Left forelimb (tissue), 1 donor: ENCODE measurements at regions not wholly inside any gene's neighbourhood (a gene's known extent, or its start where the extent isn't known, plus 50 kb on each side); places are given as distances from the start of the nearest gene placed in this dataset.
"Not testable (repeated sequence)": the region's sequence is repeated elsewhere in the genome, so short reads cannot be mapped to it uniquely, and the experiment has no call there.

ENCODE experiments used
- DNase-seq: peaks from one replicate; pipeline ENCODE4 v3.0.0-alpha.2; 2018; ENCODE audit warnings: low spot score

- DNase-seq = no peak
These were observed 1636.8 kb downstream of the AMY1C start for GRCh38 chr1:105386489-105386888.

DNA sequence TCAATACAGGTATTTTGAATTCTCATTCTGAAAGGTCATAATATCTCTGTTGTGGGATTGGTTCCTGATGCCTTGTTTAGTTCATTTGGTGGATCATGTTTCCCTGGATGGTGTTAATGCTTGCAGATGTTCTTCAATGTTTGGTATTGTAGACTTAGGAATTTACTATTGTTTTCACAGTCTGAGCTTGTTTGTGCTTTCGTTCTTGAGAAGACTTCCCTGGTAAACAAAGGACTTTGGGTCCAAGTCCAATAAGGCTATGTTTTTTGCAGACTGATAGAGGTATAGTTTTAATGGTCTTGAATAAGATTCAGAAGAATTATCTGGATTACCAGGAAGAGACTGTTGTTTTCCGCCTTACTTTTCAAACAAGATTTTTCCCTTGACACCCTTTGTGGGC lies 1646.3 kb downstream of the AMY1C start:
- no peak for DNase-seq

DNA sequence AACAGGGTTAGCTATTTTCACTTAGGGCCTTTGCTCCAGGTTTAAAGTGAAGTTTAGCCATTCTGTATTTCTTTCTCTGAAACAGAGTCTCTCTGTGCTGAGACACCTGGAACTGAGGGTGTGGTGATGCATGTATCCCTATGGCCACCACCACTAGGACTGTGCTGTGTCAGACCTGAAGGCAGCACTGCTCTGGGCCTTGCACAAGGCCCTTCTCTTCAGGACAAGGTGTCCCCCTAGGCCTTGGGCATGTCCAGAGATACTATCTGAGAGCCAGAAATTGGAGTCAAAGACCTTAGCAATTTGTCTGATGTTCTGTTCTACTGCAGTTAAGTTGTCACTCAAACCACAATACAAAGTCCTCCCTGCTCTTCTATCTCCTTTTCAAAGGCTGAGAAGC lies 1649.2 kb downstream of the AMY1C start:
- DNase-seq = no peak

DNA sequence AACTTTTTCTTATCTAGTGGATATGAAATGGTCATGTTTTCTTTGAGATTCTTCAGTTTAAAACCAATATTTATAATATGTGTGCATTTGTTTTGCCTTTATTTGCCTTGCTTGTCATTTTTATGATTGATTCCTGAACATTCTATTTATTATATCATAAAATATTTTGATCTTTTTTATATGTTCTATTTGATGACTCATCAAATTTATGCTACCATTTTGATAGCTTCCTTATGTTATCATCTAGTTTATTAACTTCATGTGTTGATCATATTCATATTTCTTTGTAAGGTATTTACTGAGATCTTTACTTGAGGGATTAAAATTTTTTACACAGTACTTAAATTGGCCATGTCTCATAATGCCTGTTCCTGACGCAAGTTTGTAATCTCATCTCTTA lies 1650.0 kb downstream of the AMY1C start:
- DNase-seq = no peak

DNA sequence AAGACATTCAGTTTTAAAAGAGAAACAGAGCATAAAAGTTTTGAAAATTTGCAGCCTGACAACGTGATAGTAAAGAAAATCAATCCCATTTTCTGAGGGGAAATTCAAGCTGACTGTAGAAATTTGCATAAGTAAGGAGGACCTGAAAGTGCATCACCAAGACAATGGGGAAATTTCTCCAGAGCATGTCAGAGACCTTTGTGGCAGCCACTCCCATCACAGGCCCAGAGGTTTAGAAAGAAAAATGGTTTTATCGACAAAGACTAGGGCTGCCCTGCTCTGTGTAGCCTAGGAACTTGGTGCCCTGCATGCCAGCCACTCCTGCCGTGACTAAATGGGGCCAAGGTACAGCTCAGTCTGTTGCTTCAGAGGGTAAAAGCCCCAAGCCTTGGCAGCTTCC lies 1640.2 kb upstream of the PRMT6 start:
- DNase-seq = no peak

DNA sequence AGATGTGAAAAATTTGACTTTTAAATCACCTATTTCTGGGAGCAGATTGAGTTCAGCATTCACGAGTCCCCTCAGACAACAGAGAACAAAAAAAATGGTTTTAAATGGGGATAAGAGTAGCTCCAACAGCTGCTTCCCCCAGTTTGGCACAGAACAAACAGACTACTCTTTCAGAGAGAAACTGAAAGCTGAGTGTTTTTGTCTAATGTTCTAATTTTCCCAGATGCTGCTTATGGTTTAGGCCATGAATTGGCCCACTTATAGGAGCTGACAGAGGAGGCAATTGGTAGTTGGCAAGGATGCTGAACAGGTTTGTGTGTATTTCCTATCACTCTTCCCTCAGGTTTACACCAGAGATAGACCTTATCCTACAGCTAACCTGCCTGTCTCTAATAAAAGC lies 1637.4 kb upstream of the PRMT6 start:
- no peak for DNase-seq

DNA sequence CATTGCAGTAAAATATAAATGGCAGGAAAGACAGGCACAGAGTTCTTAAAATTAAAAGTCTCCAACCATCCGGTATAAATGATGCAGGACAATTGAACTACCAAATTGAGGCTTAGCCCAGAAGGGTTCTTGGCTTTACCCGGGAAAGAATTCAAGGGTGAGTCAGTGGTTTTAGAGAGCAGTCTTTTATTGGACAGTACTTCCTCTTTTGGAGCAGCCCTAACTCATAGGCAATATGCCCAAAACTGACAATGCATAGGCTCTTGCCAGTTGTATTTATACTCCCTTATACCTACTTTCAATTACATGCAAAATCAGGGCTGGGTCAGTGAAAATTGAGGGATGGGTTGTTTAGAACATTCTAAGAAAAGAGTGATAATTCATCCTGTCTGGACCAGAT lies 1628.9 kb upstream of the PRMT6 start:
- DNase-seq = no peak

- no peak for DNase-seq
These were observed 1619.8 kb upstream of the PRMT6 start for GRCh38 chr1:105436589-105437259.

DNA sequence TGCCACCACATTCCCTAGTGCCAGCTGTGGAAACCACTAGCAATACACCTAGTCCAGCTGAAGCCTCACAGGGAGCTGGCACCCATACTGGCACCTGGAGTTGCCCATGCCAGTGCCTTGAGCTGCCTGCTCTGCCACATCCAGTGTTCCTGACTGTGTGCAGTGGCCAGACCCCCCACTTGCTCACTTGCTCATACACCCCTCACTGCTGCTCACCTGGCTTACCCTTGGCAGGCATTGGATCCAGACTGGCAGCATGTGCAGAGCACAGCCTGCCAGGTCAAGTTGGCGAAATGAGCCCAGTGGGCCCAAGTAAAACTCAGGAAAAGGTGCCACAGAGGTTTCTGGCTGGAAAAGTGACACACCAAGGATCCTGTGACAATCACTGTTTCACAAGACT lies 1618.6 kb upstream of the PRMT6 start:
- no peak for DNase-seq

- DNase-seq = no peak
These were observed 1613.6 kb upstream of the PRMT6 start for GRCh38 chr1:105442901-105443300.

DNA sequence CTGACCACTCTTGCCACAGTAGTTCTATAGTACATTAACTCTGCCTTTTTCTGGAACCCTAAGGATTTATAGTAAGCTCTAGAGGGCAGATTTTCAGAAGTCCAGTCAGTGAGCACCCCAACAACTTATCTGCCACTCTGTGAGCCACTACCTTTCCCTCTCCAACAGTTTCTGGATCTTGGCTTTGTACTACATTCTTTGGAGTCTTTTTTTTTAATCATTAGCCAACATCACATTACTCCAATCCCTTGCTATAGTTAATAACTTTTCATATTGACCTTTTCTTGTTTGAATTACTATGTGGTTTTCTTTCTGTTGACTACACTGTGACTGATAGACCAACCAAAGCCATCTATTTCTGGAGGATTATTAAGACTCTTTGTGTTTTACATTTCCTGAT lies 1596.7 kb upstream of the PRMT6 start:
- DNase-seq = no peak

- DNase-seq = no peak
These were observed 1594.2 kb upstream of the PRMT6 start for GRCh38 chr1:105462308-105462707.

DNA sequence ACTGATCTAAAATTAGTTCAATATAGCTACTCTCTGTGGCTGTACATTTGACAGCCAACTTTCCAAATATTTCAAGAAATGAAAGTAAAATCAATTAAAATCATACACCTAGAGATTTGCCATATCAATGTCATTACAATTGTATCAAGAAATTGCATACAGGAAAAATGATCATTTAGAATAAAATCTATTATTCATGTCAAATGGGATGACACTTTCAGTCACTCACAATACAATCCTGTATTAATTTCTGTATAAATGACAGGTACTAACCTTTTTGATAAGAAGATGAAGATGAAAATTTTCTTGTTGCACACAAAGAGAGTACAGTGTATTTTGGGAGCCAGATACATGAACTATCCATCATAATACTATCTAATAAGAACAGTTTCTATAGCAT lies 1588.9 kb upstream of the PRMT6 start:
- no peak for DNase-seq

DNA sequence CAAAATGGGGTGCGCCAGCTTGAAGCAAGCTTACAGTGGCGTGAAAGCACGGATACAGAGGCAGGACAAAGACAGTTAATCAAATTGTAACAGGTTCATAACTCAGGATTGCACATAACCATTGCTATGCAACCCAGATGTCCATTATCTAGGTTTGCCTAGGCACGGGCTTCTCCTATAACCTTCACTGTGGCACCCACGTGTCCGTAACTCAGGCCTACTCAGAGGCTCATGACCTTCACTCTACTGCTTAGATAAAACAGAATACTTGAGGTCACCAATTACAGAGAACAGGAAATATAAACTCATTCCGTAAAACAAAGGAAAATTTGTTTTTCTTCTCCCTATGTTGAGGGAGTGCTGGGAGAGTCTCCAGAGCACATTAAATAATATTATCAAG lies 1585.9 kb upstream of the PRMT6 start:
- DNase-seq = not testable (repeated sequence)

DNA sequence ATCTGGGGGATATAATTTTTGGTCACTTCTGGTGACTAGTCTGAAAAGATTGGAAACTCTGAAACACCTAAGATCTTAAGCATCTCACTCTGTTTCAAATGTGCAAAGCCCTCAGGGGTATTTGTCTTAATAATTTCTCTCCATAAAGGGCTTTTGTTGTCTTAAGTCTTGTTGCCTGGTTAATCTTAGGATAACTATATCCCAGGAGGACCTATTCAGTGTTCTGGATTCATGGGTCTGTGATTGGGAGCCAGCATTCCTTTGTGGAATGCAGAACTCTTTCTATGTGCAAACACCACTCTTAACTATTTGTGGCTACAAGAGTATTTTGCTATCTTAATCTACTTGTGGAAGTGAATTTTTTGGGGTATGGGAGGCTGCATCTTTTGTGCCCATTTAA lies 1573.0 kb upstream of the PRMT6 start:
- DNase-seq = no peak

DNA sequence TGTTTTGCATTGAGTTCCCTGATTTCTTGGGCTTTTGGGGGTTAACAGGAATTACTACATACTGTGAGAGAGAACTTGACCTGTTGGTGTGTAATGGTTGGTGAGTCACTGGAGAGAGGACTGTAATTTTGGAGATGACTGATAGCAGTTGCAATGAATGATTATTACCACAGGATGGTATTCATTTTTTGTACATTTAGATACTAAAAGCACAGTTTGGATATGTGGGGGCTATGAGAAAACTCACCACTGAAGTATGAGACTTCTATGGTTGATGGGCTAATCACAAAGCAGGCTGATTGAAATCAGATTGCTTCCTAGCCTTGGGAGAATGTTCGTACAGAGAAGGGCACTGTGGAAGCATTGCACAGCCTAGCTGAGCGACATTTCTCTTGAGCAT lies 1571.3 kb upstream of the PRMT6 start:
- DNase-seq = no peak

- DNase-seq = no peak
These were observed 1563.6 kb upstream of the PRMT6 start for GRCh38 chr1:105492921-105493320.

- DNase-seq = no peak
These were observed 1540.4 kb upstream of the PRMT6 start for GRCh38 chr1:105516068-105516467.

DNA sequence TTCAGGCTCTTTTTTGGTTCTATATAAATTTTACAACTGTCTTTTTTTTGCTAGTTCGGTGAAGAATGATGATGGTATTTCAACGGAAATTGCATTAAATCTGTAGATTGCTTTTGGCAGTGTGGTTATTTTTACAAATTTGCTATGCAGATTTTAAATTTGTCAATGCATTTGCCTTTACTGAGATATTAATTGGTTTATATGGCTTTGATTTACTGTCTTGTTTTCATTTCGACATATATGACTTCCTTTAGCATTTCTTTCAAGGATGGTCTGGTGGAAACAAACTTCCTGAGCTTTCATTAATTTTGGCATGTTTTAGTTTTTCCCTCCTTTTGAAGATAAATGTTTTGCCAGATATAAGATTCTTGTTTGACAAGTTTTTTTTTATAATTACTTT lies 1522.5 kb upstream of the PRMT6 start:
- no peak for DNase-seq

- DNase-seq = no peak
These were observed 1512.0 kb upstream of the PRMT6 start for GRCh38 chr1:105544475-105544874.

- DNase-seq = no peak
These were observed 1500.2 kb upstream of the PRMT6 start for GRCh38 chr1:105556266-105556665.

DNA sequence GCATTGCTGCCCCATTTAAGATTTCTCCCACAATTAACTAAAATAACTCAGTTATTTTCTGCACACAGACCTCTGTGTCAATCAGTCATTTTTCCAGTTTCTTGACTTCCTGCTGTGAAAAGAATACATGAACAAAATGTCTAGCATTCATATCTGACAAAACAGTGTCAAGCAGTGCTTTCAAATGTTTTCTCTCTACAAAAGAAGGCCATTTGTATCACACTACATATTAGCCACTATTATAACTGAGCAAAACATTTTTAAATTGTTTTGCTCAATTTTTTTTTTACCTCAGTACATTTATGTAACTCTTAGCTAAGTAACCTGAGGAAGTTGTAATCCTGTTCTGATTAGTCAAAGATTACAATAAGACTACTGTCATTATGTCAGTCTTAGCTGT lies 1498.5 kb upstream of the PRMT6 start:
- no peak for DNase-seq

- DNase-seq = no peak
These were observed 1491.5 kb upstream of the PRMT6 start for GRCh38 chr1:105565006-105565405.

DNA sequence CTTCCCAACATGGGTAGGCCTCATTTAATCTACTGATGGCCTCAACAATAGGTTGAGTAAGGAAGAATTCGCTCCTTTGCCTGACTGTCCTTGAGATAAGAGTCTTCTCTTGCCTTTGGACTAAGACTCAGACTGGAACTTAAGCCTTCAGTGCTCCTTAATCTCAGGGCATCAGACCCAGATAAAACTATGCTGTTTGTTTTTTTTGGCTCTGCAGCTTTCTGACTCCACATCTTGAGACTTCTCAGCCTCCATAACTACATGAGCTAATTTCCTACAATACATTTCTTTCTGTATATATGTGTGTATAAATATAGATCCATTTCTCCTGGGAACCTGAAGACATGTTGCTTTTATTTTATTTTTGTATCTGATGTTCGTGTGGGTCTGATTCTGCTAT lies 1470.7 kb upstream of the PRMT6 start:
- no peak for DNase-seq

DNA sequence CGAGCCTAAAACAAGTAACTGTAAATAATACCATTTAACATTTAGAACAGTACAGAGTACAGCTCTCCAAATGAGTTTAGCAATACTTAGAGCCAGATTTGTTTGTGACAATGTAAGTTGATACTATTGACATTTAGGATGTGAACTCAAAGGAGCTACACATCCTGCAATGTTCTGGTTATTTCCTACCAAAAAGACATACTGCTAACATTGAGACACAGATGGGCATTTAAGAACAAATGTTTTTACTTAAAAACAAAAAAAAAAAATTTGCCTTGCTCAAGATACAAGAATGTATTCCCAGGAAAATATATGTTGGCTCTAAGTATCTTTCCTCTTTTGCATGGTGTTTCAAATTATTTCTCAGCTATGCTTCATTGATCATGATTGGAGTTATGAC lies 1464.8 kb upstream of the PRMT6 start:
- no peak for DNase-seq
